ENCODE measurements at regions not wholly inside any gene's neighbourhood (a gene's known extent, or its start where the extent isn't known, plus 50 kb on each side); places are given as distances from the start of the nearest gene placed in this dataset.
"Not testable (repeated sequence)": the region's sequence is repeated elsewhere in the genome, so short reads cannot be mapped to it uniquely, and the experiment has no call there.

GRCh38 chr2:14994721-14995120 is 362.2 kb downstream of the LRATD1 start:
- DNase-seq = no peak

DNA sequence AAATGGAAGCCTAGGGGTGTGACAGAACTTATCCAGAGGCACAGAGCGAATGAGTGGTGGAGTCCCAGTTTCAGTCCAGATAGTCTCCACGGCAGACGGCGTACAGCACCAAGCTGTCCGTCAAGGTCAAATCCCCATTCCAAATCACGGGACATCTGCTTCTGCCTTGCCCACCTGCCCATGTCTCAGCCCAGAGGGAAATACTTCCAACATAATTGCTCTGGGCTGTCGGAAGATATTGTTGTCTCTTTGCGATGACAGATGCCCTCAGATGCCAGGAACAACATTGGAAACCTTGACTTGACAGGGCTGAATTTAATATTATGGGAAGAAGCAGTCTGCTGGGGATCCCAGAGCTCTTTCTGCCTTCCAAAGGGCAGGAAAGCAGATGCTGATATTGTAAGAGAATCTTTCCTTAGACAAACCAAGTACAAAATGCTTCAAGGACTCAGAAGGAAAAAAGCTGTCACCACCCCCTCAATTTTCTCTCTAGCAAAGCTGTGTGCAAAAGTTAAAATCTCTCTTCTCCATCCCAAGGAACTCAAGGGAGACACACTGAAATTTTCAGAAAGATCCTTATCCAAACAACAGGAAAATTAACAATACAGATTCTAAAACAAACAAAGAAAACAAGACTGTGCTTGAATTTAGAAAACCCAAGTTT is 364.0 kb downstream of the LRATD1 start:
- DNase-seq = no peak

- no peak for DNase-seq
These were observed 366.0 kb downstream of the LRATD1 start for GRCh38 chr2:14998546-14998945.

DNA sequence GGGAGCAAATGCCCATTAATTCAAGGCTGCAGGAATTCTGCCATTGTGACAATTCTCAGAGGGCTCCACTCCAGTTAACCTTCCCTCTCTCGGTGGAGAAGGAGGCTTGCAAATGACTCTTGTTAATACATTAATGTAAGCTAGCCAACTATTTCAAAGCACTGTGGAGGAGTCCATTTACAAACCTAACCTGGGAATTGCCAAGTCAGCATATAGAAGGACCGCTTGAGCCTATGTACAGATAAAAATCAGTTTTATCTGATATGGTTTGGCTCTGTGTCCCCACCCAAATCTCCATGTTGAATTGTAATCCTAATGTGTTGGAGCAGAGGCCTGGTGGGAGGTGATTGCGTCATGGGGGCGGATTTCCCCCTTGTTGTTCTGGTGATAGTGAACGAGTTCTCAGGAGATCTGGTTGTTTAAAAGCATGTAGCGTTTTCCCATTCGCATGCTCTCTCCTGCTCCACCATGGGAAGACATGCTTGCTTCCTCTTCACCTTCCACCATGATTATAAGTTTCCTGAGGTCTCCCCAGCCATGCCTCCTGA is 366.7 kb downstream of the LRATD1 start:
- DNase-seq = no peak

DNA sequence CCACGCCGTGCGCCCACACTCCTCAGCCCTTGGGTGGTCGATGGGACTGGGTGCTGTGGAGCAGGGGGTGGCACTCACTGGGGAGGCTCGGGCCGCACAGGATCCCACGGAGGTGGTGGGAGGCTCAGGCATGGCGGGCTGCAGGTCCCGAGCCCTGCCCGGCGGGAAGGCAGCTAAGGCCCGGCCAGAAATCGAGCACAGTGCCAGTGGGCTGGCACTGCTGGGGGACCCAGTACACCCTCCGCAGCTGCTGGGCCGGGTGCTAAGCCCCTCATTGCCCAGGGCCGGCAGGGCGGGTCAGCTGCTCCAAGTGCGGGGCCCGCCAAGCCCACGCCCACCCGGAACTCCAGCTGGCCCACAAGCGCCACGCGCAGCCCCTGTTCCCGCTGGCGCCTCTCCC is 370.0 kb downstream of the LRATD1 start:
- not testable (repeated sequence) for DNase-seq

DNA sequence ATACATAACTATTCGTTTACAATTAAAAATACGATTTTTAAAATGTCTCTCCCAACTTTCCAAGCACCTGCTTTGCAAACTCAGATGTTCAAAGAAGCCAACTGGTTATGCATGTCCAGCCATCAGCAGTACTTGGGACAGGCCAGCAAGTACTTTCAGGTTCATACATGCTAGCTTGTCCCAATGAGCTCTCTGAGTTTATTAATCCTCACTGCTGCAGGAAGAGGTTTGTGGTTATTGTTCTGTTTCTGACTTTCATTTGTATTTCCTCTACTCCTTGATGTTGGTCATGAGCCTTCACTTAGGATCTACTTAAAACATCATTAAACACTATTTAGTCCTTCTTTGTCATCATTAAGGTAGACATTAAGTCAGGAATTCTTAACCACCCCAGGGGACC is 374.1 kb downstream of the LRATD1 start:
- no peak for DNase-seq

DNA sequence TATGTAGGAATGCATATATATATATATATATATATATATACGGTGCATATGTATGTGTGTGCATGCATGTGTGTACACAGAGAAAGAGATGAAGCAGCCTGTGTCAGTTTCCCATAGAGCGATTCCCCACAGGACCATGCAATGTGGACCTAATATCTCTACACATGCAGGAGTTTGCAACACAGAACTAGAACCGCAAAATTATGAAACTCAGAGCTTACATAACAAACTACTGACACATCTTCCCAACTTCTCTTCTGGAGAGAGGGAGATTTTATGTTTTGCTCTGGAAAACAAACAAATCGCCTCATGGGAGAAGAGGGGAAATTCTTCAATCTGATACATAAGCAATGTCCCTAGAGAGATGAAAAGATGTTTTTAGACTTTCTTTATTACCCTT is 377.2 kb downstream of the LRATD1 start:
- no peak for DNase-seq

DNA sequence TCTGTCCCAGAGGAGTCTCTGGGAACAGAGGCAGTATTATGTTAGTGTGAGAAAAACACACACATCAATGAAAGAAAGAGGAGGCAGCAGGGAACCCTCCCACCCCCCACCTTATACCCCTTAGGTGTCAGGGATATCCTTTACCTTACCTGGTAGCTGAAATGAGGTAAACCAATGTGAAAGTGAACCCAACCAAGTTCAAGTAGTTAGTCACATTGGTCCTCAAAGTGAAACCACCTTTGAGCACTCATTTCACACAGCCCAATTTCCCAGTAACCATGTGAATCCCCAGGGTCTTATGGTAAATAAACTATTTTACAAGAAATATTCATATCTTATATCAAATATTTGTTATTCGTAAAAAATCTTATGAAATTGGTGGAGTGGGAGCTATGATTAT is 377.8 kb downstream of the LRATD1 start:
- DNase-seq = no peak

GRCh38 chr2:15018814-15019213 is 386.3 kb downstream of the LRATD1 start:
- no peak for DNase-seq

DNA sequence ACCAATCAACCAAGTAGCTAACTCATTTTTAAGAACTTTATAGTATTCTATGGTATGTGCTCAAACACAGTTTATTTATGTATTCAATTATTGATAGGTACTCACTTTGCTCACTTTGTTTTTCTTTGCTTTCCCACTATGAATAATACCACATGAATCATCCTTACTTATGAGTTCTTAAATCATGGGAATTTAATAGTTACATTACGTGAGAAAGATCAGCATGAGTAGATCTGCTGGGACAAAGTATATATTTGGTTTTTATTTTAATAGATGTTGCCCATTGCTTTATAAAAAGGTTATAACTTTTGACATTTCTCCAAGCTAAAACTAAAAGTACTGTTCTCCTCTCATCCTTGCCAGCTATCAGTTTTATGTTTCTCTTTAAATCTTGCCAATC is 390.7 kb downstream of the LRATD1 start:
- DNase-seq = no peak

DNA sequence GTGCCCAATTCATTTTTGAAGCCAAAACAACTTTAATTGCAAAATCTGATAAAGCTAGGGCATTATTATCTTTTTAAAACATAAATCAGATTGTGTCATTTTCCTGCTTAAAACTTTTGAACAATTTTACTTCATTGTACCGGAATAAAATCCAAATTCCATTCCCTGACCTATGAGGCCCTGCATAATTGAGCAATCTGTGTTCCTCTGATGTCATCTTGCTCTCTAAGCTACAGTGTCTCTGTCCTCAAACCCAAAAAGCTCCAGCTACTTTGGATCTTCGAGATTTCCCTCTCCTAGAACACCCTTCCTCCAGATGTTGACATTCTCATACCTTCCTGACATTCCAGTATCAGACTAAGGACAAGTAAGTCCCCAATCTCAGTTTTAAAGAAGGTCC is 395.9 kb downstream of the LRATD1 start:
- no peak for DNase-seq

- no peak for DNase-seq
These were observed 399.3 kb downstream of the LRATD1 start for GRCh38 chr2:15031745-15032240.

- no peak for DNase-seq
These were observed 401.7 kb downstream of the LRATD1 start for GRCh38 chr2:15034246-15034645.

DNA sequence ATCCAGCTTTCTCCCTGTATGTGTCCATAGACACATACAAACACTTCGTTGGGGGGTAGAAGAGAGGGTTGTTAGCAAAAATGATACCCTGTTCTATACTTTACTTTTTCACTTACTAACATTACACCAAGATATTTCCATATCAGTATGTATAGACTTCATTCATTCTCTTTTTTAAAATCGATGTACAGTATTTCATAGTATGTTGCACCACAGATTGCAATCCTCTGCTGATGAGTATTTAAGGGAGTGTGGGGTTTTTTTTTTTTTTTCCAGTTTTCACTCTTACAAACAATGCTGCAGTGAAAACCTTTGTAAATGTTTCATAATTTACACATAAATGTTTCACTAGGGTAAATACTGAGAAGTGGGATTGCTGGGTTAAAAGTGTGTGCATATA is 402.3 kb downstream of the LRATD1 start:
- no peak for DNase-seq

- DNase-seq = peak in 1 of 2 experiments; percentile 25
These were observed 406.1 kb downstream of the LRATD1 start for GRCh38 chr2:15038366-15039364.

DNA sequence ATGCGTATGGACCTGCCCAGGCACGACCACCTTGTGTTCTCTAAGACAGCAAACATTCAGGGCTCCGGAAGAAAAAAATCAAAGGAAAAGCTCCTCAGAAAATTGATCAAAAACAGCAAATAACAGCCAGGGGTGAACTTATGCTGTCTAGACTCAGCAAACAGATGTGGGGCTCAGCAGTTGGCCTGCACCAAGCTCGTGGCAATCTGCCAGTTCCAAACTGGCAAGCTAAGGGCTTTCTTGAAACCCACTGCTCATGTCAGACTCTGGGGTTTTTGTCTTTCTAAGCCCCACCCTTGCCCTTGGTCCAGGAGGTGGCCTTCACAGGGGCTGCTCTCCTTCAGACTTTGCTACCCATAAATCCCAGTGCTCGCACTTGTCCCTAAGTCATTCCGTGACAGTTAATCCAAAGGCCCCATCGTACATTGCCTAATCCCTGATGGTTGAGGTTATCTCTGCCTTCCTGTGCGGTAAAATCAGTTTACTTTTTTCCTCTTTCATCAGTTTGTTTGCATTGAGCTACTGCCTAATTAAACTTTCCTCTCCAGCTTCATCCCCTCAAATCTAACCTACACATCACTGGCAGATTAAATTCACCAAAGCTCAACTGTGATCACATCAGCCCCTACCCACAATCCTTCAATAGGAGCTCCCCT is 408.0 kb downstream of the LRATD1 start:
- DNase-seq = no peak

GRCh38 chr2:15041429-15041837 is 408.9 kb downstream of the LRATD1 start:
- no peak for DNase-seq

GRCh38 chr2:15042801-15043217 is 410.3 kb downstream of the LRATD1 start:
- no peak for DNase-seq

- no peak for DNase-seq
These were observed 411.0 kb downstream of the LRATD1 start for GRCh38 chr2:15043336-15044058.

DNA sequence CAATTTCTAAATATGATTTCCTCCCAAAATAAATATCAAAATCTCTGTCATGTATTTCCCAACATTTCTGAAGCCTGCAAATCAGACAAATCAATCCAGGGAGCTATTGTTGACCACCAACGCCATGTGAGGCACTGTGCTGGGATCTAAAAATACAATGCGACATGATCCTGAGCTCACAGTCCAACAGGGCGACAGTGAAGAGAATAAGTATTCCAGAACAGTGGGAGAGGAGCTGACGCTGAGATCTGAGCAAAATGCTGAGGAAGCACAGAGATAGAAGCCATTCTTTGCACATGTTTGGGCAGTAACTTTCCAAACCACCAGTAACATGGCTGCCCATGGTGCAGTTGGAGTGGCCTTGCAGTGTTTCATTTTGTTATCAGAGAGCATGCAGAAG is 412.5 kb downstream of the LRATD1 start:
- no peak for DNase-seq

DNA sequence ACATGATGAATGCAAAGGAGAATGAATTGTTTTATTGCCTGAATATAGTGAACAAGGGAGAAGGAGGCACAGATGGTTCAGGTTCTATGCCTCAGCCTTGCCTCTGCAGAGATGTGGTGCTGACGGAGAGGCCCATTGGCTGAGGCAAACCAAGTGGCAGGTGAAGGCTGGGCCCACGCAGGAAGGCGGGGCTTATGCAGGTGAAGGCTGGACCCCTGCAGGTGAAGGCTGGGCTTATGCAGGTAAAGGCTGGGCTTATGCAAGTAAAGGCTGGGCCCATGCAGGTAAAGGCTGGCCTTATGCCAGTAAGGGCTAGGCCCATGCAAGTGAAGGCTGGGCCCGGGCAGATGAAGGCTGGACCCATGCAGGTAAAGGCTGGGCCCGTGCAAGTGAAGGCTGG is 414.7 kb downstream of the LRATD1 start:
- DNase-seq = no peak

DNA sequence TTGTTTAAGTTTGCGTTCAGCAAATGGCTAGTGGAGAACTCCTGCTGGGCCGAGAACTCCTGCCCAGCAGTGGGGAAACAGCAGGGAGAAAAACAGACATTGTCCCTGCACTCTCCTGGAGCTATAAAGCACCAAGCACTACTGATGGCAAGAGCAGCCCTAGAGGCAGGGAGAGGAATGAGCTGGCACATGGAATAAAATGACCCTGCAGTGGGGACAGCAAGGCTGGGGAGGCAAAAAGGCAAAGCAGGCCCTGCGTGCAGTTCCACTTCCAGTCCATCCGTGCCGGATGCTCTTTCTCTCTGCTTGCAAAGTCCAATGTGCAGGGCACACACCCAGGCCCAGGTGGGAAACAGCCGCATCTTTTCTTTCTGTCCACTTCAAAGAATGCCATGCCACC is 415.5 kb downstream of the LRATD1 start:
- DNase-seq = peak in 1 of 2 experiments; percentile 38

All from NCI-H2081 (cell line).